ENCODE measurements at regions not wholly inside any gene's neighbourhood (a gene's known extent, or its start where the extent isn't known, plus 50 kb on each side); places are given as distances from the start of the nearest gene placed in this dataset.
A peak's percentile ranks its signal among the peaks of the same experiment; 100 is the strongest.

DNA sequence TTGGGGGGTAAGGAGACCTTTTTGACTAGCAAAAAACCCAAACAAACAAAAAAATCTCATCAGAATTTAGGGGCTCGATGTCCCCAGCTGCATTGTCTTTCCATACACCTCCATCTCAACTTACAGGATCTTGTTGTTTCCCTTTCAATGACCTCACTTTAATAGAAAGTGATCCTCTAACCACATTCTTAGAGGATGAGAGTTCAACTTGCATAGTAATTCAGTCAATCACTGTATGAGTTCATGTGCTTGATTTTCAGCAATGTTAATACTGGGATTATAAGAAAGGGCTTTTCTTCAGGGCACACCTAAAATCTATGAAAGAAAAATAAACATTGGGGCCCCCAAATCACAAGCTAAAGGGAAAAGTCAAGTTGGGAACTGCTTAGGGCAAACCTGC, 1512.0 kb downstream of the SLITRK1 start:
- DNase-seq (ENCODE audit: low spot score): no peak

DNA sequence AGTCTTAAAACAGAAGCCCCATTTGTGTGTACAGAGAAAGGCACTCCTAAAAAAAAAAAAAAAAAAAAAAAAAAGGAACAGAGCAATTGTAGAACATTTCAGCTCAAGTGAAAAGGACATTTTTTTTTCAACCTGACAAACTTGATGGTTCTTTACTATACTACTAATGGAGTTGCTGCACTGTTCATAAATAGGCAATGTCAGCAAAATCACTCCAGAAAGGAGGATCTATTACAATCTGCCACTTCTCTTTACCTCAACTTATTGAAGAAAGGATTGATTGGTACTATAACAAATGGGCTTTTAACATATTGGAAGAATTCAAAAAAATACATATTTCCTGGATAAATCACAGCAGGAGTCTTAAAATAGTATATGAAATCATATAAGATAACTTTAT, 1517.7 kb downstream of the SLITRK1 start:
- DNase-seq (ENCODE audit: low spot score): no peak

GRCh38 chr13:82358284-82358683, 1524.0 kb downstream of the SLITRK1 start:
- no peak for DNase-seq (ENCODE audit: low spot score)

- DNase-seq (ENCODE audit: low spot score): peak; percentile 9
Measured at GRCh38 chr13:82356667-82357410, 1525.4 kb downstream of the SLITRK1 start.

- peak; percentile 1 for DNase-seq (ENCODE audit: low spot score)
Measured at GRCh38 chr13:82344867-82345266, 1537.4 kb downstream of the SLITRK1 start.

DNA sequence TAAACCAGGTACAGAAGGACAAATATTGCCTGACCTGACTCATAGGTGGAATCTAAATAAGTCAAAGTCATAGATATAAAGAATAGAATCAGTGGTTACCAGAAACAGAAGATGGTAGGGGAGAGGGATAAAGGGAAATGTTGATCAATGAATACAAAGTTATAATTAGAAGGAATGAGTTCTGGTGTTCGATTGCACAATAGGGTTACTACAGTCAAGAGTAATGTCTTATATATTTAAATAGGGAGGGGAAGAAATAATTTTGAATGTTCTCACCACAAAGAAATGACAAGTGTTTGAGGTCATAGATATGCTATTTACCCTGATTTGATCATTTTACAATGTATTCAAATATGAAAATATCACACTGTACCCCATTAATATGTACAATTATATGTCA, 1541.2 kb downstream of the SLITRK1 start:
- DNase-seq (ENCODE audit: low spot score): no peak

DNA sequence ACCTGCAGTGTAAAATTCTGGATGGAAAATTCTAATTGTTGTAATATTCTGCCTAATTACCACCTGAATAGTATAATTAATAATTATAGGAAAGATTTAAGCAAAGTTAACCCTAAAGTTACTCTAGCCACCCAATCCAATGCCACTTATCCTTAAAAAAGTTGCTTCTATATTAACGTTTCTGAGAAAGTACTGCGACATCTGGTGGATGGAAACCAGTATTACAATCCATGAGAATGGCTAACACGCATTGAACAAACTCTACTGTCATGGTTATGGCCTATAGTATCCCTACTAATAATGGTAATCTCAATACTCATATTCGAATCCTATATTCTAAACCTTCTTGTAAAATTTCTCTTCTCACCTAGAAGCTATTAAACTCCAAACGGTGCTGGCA, 1551.8 kb downstream of the SLITRK1 start:
- no peak for DNase-seq (ENCODE audit: low spot score)

GRCh38 chr13:82323101-82323500, 1559.2 kb downstream of the SLITRK1 start:
- DNase-seq (ENCODE audit: low spot score): no peak

GRCh38 chr13:82305588-82305987, 1576.7 kb downstream of the SLITRK1 start:
- DNase-seq (ENCODE audit: low spot score): no peak

DNA sequence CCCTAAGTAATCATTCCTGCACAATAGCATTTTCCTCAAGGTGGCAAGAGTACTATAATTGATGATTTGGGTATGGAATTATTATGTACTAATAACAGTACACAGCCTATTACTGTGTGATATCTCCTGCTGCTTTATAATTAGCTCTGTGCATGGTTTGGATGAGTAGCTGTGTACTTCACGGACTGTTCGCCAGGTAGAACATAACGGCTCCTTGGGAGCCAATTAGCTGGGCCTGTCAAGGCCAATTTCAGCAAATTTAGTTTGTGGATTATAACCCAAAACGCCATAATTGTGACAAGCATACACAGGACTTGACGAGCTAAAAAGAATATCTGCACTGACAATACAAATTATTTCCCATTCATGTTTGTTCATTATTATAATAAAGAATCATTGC, 1584.2 kb downstream of the SLITRK1 start:
- no peak for DNase-seq (ENCODE audit: low spot score)

DNA sequence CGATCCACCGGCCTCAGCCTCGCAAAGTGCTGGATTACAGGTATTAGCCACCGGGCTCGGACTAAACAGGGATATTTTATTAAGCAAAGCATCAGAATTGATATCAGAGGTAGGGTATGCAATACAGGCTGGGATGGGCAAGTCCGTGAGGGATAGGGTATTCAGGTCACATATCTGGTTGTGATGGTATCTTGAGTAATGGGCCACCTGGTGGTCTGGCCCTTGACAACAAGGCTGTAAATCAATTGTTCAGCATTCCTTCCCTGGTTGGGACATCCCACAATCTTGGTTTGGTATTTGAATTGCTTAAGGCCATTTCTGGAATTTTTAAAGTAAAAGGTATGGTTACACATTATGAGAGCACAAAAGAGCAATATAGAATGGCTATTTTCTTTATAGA, 1588.0 kb downstream of the SLITRK1 start:
- DNase-seq (ENCODE audit: low spot score): no peak

- no peak for DNase-seq (ENCODE audit: low spot score)
Measured at GRCh38 chr13:82292334-82292733, 1589.9 kb downstream of the SLITRK1 start.

GRCh38 chr13:82291852-82292251, 1590.4 kb downstream of the SLITRK1 start:
- no peak for DNase-seq (ENCODE audit: low spot score)

GRCh38 chr13:82275644-82276043, 1606.6 kb downstream of the SLITRK1 start:
- DNase-seq (ENCODE audit: low spot score): no peak

DNA sequence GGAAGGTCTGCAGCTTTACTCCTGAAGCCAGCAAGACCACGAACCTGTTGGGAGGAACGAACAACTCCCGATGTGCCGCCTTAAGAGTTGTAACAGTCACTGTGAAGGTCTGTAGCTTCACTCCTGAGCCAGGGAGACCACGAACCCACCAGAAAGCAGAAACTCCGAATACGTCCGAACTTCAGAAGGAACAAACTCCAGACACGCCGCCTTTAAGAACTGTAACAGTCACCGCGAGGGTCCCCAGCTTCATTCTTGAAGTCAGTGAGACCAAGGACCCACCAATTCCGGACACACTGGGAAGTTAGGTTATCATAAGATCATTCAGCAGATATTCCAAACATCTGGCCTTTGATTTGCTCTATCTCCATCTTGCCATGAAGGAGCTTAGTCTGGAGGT, 1623.0 kb downstream of the SLITRK1 start:
- DNase-seq (ENCODE audit: low spot score): no peak

GRCh38 chr13:82257790-82258507, 1624.3 kb downstream of the SLITRK1 start:
- DNase-seq (ENCODE audit: low spot score): no peak

DNA sequence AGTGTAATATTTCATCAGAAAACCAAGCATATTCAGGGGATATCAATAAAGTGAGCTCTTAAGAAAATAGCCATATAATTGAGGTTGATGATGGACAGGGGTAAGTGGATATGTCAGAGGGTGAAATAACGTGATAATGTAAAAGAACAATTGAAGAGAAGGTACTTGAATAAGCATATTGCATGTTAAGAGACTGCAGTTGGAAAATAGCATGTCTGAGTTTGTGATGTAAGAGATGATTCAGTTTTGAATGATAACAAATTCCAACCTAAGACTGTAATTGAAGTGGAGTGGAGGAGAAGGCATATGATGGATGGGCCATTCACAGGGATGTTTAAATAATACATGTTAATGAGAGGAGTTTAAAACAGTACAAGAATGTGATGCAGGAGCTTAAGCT, 1633.5 kb downstream of the SLITRK1 start:
- DNase-seq (ENCODE audit: low spot score): no peak

DNA sequence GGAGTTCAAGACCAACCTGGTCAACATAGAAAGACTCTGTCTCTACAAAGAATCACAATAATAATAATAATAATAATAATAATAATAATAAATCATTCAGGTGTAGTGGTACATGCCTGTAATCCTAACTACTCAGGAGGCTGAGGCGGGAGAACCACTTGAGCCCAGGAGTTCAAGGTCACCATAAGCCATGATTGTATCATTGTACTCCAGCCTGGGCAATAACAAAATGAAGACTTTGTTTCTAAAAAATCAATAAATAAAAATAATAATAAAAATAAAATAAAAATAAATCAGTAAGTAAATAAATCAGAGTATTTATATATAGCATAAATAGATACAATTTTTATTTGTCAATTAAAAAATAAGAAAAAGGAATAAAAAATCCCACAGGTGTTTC, 1636.4 kb downstream of the SLITRK1 start:
- no peak for DNase-seq (ENCODE audit: low spot score)

DNA sequence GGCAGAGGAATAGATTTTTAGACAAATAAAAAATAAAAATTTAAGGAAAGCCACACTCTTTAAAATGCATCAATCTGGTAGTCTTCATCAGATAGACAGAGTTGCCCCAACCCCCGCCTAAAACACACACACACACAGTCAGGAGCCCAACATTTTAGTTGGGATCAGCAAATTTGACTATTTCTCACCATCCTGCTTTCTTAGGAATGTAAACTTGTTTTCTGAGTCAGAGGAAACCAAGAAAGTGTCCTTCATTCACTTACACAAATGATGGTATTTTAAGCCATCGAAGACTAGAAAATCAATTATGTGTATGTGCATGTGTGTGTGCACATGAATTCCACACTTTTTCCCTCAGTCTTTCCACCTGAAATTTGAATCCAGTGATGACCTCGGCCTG, 1657.5 kb downstream of the SLITRK1 start:
- no peak for DNase-seq (ENCODE audit: low spot score)

DNA sequence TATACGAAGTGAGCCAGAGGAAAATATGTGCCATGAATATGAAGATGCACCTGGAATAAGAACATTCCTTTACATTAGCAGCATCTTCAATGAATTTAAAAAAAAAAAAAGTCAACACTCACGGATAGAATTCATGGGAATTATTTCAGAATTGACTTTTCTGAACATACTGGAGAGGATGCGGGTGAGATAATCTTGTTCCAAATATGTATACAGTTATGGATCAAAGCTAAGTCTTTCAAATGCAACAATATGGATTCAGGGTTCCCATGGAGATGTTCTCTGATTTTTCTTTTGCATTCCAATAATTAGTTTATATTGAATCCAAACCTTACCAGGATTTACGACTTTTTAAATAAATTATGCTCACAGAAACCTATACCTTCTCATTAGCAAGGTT, 1660.7 kb downstream of the SLITRK1 start:
- no peak for DNase-seq (ENCODE audit: low spot score)

GRCh38 chr13:82220641-82221040, 1661.6 kb downstream of the SLITRK1 start:
- no peak for DNase-seq (ENCODE audit: low spot score)

- no peak for DNase-seq (ENCODE audit: low spot score)
Measured at GRCh38 chr13:82216165-82216564, 1666.1 kb downstream of the SLITRK1 start.

GRCh38 chr13:82214341-82214740, 1667.9 kb downstream of the SLITRK1 start:
- DNase-seq (ENCODE audit: low spot score): no peak

DNA sequence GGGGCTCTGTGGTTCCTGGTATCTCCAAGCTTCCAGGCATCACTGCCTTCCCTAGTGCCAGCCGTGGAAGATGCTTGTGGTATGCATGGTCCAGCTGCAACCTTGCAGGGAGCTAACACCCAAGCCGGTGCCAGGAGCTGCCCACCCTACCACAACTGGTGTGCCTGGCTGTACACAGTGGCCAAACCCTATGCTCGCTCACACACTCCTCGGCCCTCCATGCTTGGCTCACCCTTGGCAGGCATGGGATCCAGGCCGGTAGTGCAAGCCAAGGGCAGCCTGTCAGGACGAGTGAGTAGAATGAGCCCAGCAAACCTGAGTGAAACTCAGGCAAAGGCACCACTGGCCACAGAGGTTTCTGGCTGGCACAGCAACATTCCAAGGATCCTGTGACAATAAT, 1676.0 kb downstream of the SLITRK1 start:
- DNase-seq (ENCODE audit: low spot score): no peak

All from HuH-7 (cell line).